ENCODE measurements at regions not wholly inside any gene's neighbourhood (a gene's known extent, or its start where the extent isn't known, plus 50 kb on each side); places are given as distances from the start of the nearest gene placed in this dataset.

- no peak for TF ChIP-seq FOS (IDR thresholded peaks at IDR 0.05; ENCODE audit: borderline replicate concordance, insufficient read depth, low read length)
- no peak for TF ChIP-seq POLR2A (IDR thresholded peaks at IDR 0.05; ENCODE audit: low read depth, low read length)
Measured at GRCh38 chr19:27909861-27910260, 1303.1 kb downstream of the UQCRFS1 start.

Data from endothelial cell of umbilical vein (primary cell).